SK-N-DZ (cell line): ENCODE measurements at regions not wholly inside any gene's neighbourhood (a gene's known extent, or its start where the extent isn't known, plus 50 kb on each side); places are given as distances from the start of the nearest gene placed in this dataset.

Experiments used
- DNase-seq: peaks from one replicate; pipeline ENCODE4 v3.0.0-alpha.2; 2015; ENCODE audit warnings: low spot score

DNA sequence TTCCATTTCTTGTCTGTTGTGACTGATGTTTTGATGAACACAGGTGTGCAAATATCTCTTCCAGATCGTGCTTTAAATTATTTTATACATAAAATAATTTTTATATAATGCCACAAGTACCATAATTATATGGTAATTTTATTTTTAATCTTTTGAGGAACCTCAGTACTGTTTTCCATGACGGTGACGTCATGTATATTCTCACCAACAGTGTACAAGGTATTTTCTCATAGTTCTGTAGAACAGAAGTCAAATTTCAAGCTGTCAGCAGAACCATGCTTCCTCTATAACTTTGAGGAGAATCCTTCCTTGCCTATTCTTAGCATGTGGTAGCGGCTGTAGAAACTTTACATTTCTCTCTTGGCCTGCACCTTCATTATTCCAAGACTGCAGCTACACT is 349.4 kb upstream of the GYPC start:
- no peak for DNase-seq

DNA sequence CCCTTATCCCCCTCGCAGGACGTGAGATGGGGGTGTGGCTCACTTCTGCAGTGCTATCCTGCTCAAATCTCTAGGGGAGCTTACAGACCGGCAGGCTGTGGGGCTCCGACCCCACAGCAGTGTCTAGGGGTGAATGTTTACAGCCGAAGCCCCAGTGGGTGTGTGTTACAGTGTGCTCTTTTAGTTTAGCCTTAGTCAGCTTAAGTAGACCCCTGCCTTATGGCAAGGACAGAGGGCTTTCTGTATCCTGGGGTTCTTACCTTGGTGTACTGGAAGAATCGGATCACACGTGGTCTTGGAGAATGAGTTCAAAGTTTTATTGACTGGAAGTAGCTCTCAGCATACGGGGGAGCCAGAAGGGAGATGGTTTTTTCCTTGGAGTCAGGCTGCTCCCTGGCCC is 348.2 kb upstream of the GYPC start:
- DNase-seq, result no peak

DNA sequence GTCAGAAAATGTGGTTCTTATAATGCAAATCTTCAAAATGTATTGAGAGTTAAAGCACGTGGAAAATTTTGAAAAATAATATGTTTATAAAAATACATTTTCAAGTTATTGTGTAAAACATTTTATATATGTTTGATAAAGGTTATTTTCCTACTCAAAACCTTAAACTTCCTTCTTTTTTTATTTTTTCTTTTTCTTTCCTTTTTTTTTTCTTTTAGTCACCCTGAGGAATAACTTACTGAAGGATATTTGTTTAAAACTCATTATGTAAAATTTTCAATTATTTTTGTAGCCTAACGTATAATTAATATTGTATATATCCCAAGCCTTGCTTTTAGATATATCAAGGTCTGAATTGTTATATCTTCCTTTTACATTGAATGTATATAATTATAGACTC is 346.8 kb upstream of the GYPC start:
- DNase-seq, result no peak

DNA sequence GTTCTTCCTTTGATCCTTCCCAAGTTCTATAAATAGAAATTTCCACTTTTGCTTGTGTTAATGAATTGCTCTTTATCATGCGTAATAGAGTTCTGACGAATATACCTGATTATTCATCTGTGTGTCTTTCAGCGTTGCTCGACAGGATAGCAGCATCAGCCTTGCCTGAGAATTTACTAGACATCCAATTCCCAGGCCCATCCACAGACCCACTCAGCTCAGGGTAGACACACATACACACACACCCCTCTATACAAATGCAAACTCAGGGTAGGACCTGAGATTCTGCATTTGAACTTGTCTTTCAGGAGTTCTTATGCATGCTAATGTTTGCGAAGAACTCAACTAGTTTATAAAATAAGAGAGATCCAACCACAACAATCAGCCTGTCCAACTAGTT is 343.4 kb upstream of the GYPC start:
- DNase-seq, result no peak

DNA sequence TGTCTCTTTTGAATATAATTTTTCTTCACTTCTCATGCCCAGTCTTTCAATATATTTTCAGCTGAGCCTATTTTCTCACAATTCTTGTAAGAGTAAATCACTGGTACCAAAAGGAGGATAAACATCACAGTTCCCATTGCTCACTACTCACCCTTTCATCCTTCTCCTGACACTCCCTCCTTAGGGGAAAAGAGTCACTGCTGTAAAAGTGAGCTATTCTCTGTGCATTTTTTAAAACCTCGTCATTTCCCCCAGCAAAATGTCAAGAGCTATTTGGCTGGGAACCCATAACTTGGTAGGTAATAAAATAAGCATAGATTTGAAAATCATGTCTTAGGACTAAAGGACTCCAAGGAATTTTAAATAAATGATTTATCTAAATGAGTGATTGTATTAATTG is 340.1 kb upstream of the GYPC start:
- no peak for DNase-seq

DNA sequence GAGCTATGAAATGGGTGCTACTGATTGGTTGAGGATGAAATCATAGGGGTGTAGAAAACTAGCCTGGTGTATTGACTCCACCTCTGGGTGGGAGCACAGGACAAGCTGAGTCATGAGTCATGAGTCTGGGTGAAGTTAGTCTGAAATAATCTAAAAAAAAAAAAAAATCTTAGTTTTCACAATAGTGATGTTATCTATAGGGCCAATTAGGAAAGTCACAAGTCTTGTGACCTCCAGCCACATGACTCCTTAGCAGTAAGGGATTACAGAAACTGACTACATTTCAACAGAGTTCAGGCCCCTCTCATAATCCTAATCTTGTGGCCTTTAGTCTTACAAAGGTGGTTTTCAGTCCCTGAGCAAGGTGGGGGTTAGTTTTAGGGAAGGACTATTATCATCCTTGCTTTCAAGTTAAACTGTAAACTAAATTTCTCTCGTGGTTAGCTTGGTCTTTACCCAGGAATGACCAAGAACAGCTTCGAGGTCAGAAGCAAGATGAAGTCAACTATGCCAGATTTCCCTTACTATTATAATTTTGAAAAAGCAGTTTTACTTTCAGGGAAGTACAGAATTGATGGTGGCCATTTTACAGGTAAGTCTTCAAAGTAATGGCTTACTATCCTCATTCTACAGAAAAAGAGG is 338.0 kb upstream of the GYPC start:
- DNase-seq, result no peak

DNA sequence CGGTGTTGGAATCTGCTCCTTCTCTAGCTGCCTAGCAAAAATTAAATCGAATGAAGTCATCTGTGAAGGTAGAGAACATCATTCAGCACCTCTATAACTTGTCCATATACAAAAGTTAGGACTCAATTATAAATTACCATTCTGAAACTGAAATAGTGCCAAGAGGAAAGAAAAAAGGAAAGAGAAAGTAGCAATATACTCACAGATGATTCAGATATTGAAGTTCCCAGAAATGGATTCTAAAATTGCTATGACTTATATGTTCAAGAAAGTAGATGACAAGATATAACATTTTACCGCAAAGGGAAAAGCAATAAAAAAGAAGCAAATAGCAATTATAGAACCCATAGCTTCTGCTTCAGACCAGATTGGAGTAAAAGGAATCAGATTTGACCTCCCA is 333.6 kb upstream of the GYPC start:
- DNase-seq, result no peak

DNA sequence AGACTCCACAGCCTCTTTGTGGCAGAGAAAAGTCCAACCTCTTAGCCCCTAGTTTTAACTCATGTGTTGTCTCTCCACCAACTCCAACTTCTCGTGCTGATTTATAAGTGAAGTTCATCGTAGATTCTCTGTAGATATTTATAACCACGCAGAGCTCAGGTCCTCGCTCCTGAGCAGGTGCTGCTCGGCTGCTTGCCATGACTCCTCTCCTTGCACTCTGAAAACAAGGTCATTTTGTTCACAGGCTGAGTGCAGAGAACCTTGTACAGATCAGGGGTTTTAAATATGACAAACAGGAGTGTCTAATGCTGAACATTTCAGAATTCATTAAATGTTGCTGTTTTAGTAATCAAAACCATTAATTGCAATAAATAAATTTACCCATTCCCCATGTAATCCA is 330.8 kb upstream of the GYPC start:
- DNase-seq, result no peak

DNA sequence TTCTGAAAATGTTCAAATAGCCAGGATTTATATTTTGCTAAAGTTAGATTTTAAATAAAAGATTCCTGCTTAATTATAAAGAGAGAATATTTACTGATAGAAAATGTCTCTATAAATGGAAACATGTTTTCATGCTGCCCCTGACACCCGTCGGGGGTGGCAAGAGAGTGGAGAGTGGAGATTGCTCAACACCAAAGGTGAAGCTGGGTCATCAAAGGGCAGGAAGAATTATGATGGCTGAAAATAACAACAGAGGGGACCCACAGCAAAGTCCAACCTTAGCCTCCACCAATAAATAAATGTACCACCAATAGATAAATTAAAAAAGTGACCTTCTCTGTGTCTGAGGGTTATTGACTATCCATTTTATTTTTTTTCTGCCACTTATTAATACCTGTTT is 326.8 kb upstream of the GYPC start:
- DNase-seq, result no peak

DNA sequence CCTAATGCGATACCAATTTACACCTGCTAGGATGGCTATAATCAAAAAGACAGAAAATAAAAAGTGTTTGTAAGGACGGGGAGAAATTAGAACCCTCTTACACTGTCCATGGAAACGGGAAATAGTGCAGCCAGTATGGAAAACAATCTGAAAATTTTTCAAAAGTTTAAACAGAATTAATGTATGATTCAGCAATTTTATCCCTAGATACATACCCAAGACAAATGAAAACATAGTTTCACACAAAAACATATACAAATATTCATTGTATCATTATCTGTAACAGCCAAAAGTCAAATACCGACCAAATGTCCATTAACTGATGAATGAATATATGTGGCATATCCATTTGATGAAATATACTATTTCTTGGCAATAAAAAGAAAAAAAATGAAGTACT is 313.5 kb upstream of the GYPC start:
- DNase-seq, result no peak

DNA sequence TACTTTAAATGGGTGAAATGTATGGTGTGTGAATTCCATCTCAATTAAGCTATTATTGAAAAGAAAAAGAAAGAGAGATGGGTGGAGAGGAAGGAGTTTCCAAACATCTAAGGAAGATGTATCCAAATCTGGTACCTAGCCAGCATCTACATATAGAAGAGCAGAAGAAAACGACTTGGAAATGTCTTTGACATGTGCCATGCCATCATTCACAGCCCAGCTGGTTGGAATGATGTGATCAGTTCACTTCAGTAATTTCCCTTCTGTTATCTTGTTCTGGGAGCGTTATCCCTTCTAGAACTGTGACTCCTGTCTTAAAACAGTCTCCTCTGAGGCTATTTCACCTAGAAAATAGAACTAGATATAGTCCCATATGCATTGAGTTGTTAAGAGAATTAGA is 312.8 kb upstream of the GYPC start:
- no peak for DNase-seq

DNA sequence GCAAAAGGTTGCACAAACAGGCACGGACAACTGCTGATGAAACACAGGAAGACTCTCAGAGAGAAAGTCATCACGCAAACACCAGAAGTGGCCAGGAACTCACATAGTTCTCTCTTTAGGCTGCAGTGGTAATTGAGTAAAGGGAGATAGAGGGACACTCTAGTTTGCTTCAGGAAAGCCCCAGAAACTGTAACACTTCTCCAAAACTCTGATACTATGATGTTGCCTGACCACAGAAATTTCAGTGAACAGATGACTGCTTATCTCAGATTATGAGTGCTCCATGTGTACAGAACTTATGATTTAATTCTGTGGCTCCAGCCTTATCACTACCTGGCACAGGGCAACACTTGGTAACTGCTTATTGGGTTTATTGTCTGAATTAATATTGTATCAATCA is 311.5 kb upstream of the GYPC start:
- DNase-seq, result no peak

DNA sequence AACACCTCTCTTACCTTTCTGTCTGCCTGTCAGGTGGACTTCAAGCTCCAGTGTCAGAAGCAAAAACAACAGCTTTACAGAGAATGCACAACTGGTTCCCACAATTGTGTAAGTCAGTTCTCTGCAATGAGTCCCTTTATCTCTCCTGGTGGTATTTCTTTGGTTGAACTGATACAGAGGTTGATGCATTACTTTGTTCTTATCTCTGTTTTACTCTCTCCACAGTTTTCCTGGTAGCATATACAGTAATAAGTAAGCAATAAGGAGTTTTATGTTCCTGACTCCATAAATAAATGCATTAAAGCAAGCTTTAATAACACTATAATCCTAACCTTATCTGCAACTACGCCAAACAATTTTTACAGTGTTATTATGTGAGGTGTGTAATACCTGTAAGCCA is 310.3 kb upstream of the GYPC start:
- DNase-seq, result no peak

DNA sequence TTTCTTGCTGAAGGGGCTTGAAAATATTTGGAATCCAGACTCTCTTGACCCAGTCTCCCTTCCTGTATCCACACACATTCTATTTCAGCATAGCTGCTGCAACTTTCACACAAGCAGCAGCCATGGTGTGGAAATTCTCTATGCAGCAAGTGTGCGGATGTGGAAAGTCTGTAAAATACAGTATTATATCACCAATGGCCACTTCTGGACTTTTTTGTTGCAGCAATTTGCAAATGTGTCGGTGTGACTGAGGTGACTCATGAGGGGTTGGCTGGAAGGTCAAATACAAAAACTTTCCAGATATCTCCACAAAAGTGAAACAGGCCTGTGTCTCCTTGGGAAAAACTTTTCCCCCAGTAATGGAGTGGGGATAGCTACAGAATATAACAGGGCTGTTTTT is 299.3 kb upstream of the GYPC start:
- no peak for DNase-seq

DNA sequence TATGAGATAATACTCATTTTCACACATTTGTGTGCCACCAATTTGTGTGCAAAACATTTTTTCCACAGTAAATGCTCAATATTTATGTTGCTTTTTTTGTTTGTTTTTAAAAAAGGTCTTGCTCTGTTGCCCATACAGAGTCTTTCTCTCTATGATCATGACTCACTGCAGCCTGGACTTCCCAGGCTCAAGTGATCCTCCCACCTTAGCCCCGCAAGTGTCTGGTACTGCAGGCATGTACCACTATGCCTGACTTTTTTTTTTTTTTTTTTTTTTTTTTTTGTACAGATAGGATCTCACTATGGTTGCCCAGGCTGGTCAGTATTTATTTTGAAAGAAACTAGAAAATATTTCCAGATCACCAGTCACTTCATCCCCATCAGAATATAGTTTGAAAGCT is 297.8 kb upstream of the GYPC start:
- DNase-seq, result no peak

DNA sequence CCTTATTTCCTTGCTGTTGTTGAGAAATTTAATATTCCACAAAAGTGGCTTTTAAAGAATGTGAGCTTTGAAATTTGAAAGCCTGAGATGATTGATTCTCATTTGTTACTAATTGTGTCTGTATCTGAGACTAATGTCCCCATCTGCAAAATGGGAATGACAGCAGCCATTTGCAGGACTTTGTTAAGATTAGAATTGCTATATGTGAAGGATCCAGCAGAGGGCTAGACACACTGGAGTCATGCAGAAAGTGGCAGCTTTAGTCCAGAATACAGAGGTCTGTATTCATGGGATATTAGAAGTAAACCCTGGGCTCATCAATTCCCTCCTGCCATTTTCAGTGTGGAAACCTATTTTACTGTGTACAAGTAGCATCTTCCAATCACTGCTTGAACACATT is 296.5 kb upstream of the GYPC start:
- DNase-seq, result peak; percentile 33

DNA sequence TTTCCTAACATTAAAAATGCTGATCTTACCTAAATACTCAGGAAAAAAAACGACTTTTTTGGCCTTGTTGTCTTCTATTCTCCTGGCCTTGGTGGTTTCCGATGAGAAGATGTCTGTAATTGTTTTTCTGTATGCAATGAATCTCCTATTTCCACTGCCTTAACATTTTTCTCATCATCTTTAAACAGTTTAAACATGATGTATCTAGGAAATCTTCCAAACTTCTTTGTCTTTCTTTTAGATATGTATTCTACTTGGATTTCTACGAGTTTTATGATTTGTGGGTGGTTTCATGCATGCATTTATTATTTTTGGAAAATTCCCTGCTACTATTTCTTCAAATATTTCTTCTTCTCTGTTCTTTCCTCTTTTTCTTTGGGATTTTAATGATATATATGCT is 288.6 kb upstream of the GYPC start:
- no peak for DNase-seq

DNA sequence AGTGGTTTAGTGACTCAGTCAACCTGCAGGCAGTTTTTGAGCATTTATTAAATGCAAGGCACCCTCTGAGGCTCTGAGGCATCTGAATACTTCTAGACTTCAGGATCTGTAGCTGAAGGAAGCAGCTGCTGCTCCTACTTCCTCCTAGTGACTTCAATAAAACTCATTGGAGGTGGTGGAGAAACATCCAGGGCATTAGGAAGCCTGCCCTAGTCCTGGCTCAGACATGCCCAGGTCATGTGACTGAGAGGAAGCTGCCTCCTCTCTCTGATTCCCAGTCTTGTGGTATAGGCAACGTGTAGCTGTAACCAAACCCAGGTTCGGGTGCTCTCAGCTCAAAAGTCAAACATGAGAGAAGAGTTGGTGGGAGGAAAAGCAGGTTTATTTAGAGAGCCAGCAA is 287.2 kb upstream of the GYPC start:
- DNase-seq, result no peak

DNA sequence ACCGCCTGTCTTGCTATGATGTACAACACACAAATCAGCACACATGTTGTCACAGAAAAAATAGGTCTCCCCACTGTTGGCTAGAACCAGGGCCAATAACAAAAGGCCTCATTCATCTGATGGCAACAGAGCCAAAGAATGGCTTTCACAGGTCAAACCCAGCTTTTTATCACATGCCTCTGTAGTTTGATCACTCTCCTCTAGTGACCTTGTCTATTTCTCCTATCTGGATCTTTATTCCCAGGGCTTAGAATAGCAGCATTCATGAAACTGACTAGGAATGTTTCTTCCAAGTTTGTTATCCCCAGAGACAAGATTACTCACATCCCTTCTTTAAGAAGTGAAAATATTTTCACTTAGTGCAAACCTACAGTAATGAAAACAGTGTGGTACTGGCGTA is 285.8 kb upstream of the GYPC start:
- DNase-seq, result no peak

DNA sequence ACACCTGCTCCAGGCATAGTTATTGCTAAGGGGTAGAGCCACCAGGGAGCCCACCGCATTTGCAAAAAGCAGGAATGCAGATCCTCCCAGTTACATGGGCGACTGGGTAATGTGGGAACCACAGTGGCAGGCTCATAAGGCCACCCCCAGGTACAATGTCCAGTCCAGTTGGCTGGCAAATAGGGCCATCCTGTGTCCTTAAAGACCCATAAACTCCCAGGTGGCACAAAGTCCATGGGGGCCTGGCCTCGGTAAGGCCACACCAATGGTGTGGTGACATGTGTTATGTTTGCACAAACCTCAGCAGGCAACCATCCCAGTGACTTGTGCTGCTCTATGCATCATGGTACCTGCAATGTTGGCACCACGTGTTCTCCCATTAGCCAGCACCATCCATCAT is 283.6 kb upstream of the GYPC start:
- DNase-seq, result no peak

DNA sequence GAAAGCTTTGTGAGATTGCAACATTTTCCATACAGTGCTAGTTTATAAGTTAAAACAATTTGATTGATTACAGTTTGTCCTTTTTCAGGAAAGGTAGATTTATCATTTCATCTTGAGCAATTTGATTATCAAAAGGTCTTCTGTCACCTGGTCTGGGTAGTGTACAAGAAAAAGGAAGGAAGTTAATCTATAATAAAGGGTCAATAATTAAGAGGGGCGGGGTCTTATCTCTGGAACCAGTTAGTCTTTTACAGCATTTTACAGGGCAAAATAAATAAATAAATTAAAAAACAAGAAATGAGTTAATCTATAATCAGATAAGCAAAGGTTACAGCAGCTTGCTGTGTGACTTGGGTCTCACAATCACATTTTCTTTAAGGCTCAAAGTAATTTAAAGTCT is 277.8 kb upstream of the GYPC start:
- DNase-seq, result no peak

DNA sequence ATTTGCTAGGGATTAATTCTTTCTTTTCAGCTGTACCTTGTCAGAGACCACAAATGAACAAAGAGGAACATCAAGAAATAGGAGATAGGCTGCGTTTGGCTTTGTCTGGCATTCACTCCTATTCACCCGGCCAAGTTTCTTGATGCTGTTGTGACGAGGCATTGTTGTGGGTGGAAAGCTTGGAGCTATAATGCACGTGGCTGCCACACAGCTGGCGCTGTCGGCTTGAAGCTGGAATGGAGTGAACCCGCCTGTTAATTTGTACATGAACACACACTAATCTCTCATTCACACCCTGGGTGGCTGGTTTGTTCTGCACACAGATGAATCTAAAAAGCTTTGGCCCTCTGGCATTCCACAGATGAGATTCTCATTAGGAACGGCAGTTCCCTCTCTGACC is 274.9 kb upstream of the GYPC start:
- DNase-seq, result no peak

DNA sequence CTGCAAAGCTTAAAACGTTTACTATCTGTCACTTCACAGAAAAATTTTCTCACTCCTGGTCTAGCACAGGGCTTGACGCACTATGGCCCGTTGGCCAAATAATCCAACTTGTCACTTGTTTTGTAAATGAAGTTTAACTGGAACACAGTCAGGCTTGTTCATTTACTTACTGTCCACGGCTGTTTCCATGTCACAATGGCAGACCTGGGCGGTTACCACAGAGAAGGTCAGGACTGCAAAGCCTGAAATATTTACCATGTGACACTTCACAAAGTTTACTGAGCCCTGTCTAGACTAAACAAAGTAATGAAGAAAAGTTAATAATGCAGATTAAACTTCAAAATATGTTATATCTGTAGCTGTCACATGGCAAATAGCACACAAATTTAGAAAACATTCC is 273.0 kb upstream of the GYPC start:
- no peak for DNase-seq

DNA sequence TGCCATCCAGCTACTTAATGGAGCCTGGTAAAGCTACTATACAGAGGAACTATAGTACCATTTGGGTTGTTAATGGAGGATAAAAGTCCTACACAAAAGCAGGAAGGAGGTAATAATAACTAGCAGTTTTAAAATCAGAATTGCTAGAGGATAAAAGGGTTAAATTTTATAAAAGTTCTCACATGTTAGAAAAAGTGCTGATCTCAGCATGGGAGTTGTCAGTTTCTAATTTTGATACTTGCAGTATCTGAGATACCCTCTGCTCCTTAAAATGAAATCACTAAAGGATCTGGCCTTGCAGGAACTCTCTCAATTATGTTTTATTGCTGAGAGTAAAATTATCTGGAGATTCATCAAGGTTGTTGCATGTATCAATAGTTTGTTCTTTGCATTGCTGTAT is 272.2 kb upstream of the GYPC start:
- no peak for DNase-seq

DNA sequence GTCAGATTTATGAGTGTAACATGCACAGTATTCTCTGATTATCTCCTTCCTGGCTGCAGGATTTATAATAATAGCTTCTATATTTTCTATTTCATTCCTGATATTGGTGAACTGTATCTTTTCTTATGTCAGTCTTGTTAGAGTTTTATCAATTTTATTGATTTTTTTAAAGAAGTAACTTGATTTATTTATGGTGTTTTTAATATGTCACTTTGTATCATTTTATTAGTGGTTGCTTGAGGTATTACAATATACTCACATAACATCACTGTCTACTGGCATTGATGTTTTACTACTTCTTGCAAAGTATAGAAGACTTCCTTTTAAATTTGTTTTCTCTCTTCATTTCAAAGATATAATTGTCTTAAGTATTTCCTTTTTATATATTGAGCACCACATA is 270.5 kb upstream of the GYPC start:
- DNase-seq, result no peak
